ENCODE measurements at regions not wholly inside any gene's neighbourhood (a gene's known extent, or its start where the extent isn't known, plus 50 kb on each side); places are given as distances from the start of the nearest gene placed in this dataset.
"Not testable (repeated sequence)": the region's sequence is repeated elsewhere in the genome, so short reads cannot be mapped to it uniquely, and the experiment has no call there.

DNA sequence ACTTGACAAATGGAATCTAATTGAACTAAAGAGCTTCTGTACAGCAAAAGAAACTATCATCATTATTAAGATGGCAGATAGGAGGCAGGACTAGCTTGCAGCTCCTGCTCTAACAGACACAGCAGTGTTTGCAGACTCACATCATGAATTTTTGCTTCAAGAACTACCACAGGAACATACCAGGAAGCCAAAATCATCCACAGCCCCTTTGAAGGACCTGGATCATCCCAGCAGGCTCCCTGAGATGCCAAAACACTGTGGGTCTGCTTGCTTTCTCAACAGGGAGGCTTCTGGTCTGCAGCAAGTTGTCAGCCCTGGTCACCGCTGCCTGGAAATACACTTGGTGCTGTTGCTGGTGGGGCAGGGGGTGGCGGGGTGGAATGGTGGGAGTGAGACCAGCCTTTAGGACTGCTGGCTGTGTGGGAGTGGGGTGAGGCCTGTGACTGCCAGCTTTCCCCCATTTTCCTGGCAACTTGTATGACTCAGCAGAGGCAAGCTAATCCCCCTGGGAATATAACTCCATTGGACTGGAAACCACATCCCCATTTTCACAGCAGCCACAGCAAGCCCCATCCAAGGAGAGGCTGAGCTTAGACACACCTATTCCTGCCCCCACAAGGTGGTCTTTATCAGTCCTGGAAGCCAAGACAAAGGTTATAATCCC, 533.8 kb upstream of the CYLC2 start:
- Histone ChIP-seq H3K4me1 (no peaks in the 10 kb centered on the region; the same call in 1 of the 2 replicates), H3K27me3 (no peaks in the 10 kb centered on the region), H3K9me3 (no peaks in the 10 kb centered on the region), H3K4me3 (ENCODE audit: low read depth, low read length) (no peak overlapping the region), H3K36me3 (no peaks in the 10 kb centered on the region)
- no peak for DNase-seq
- TF ChIP-seq, protein P1, sequence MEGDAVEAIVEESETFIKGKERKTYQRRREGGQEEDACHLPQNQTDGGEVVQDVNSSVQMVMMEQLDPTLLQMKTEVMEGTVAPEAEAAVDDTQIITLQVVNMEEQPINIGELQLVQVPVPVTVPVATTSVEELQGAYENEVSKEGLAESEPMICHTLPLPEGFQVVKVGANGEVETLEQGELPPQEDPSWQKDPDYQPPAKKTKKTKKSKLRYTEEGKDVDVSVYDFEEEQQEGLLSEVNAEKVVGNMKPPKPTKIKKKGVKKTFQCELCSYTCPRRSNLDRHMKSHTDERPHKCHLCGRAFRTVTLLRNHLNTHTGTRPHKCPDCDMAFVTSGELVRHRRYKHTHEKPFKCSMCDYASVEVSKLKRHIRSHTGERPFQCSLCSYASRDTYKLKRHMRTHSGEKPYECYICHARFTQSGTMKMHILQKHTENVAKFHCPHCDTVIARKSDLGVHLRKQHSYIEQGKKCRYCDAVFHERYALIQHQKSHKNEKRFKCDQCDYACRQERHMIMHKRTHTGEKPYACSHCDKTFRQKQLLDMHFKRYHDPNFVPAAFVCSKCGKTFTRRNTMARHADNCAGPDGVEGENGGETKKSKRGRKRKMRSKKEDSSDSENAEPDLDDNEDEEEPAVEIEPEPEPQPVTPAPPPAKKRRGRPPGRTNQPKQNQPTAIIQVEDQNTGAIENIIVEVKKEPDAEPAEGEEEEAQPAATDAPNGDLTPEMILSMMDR (IDR thresholded peaks at IDR 0.05; ENCODE audit: low read depth, low read length) = no peak

DNA sequence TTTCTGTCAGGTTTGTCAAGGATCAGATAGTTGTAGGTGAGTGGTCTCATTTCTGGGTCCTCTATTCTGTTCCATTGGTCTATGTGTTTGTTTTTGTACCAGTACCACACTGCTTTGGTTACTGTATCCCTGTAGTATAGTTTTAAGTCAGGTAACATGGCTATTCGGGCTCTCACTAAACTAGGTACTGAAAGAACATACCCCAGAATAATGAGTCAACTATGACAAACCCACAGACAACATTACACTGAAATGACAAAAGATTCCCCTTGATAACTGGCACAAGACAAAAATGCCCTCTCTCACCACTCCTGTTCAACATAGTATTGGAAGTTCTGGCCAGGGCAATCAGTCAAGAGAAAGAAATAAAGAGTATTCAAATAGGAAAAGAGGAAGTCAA, 535.3 kb upstream of the CYLC2 start:
- no peak overlapping the region for H3K4me3 ChIP-seq (ENCODE audit: low read depth, low read length)
- TF ChIP-seq, protein P1 (IDR thresholded peaks at IDR 0.05; ENCODE audit: low read depth, low read length) = no peak
- H3K27me3 ChIP-seq = no peaks in the 10 kb centered on the region
- H3K4me1 ChIP-seq = no peaks in the 10 kb centered on the region; the same call in 1 of the 2 replicates
- no peak for DNase-seq
- no peaks in the 10 kb centered on the region for H3K36me3 ChIP-seq
- no peaks in the 10 kb centered on the region for H3K9me3 ChIP-seq

DNA sequence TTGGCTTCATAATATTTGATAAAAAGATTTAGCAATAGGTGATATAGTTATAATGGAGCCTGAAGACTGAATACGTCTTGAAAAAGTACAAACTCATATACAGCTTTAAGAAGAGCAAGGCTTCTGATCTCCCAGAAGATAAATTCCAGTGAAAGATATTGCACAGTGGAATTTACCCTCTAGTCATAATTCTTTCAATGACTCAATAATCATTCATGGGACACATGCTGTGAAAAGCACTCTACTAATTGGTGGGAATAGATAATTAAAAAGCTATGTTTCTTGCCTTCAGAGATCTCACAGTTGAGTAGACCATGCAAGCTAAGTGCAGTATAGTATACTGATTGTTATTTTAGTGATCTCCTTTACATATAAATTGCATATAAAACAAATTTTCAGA, 538.6 kb upstream of the CYLC2 start:
- Histone ChIP-seq H3K36me3 (no peaks in the 10 kb centered on the region), H3K27me3 (no peaks in the 10 kb centered on the region), H3K4me3 (ENCODE audit: low read depth, low read length) (no peak overlapping the region), H3K4me1 (no peaks in the 10 kb centered on the region; the same call in 1 of the 2 replicates), H3K9me3 (no peaks in the 10 kb centered on the region)
- TF ChIP-seq, protein P1 (IDR thresholded peaks at IDR 0.05; ENCODE audit: low read depth, low read length) = no peak
- DNase-seq = no peak

DNA sequence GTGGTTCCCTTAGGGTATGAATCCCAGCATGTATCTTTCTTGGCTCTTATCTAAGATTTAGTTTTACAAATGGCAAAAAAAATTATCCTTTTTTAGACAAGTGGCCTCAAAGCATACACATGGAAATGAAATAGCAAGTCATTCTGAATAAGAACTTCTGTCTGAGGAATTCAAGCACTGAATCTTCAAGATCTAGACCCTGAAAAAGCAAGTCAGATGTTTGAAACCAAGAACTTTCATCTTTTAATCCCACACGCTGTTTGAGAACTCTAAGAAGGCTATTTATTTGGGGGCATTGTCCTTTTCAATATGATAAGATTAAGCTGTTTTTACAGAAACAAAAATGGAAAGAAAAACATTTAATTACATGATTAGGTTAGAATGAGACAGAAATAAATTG, 549.2 kb upstream of the CYLC2 start:
- DNase-seq = no peak
- Histone ChIP-seq H3K4me1 (no peaks in the 10 kb centered on the region), H3K4me3 (ENCODE audit: low read depth, low read length) (no peak overlapping the region), H3K36me3 (no peaks in the 10 kb centered on the region), H3K9me3 (no peaks in the 10 kb centered on the region), H3K27me3 (no peaks in the 10 kb centered on the region)
- TF ChIP-seq, protein P1 (IDR thresholded peaks at IDR 0.05; ENCODE audit: low read depth, low read length) = no peak

DNA sequence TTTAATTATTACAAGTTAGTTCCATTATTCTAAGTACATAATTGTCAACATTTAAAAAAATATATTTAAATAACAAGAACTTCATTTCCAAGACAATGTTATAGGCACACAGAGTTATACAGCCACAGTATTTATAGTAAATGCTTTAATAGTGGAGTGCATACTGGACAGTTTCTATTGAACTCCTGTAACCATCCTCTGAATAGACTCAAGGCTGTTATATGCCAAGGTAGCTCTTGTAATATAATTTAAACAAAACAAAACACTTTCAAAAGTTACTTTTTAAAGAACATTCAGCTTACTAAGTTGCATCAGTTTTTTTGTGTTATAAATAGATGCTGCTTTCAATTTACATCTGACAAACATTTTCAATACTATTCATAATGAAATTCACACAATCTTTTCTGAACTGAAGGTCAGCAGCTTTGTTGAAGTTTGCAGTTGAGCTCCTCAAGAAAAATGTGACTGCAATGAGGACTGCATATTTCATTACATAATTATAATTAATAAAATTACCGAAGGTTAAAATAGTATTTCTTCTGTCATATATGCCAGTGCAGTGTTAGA, 549.9 kb upstream of the CYLC2 start:
- TF ChIP-seq, protein P1 (IDR thresholded peaks at IDR 0.05; ENCODE audit: low read depth, low read length) = no peak
- Histone ChIP-seq H3K4me1 (no peaks in the 10 kb centered on the region), H3K36me3 (no peaks in the 10 kb centered on the region), H3K9me3 (no peaks in the 10 kb centered on the region), H3K27me3 (no peaks in the 10 kb centered on the region), H3K4me3 (ENCODE audit: low read depth, low read length) (no peak overlapping the region)
- no peak for DNase-seq

DNA sequence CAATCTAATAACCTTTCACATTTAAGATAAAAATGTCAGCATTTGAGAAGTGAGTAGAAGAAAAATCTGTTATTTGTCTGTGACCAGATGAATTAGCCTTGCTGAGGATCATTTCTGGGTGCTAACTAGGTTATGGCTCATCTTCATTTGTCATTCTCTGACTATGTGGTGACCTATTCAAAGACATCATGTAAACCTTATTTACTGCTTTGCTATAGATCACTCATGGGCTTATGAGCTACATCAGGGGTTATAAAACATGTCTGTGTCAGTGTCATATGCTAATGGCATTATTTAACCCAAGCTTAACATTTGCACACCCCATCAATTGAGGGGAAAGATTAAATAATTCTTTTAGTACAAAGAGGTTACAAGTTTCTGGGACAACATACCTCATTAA, 555.5 kb upstream of the CYLC2 start:
- H3K27me3 ChIP-seq = no peaks in the 10 kb centered on the region
- TF ChIP-seq, protein P1 (IDR thresholded peaks at IDR 0.05; ENCODE audit: low read depth, low read length) = no peak
- no peaks in the 10 kb centered on the region for H3K9me3 ChIP-seq
- H3K4me1 ChIP-seq = no peaks in the 10 kb centered on the region
- H3K36me3 ChIP-seq = no peaks in the 10 kb centered on the region
- no peak for DNase-seq
- no peak overlapping the region for H3K4me3 ChIP-seq (ENCODE audit: low read depth, low read length)

DNA sequence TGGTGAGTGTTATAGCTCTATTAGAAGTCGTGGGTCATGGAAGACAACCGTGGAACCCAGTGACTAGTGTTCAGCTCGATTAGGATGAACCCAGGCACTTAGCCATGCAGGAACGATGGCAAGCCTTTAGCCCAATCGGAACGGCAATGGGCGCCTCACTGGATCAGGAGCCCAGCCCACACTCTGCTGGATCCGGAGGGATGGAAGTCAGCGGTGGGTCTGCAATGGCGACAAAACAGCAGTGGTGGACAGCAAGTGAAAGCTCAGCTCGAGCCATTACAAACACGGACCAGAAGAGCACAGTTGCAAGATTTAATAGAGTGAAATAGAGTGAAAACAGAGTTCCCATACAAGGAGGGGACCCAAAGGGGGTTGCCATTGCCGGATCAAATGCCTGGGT, 558.5 kb upstream of the CYLC2 start:
- not testable (repeated sequence) for H3K27me3 ChIP-seq; DNase-seq; H3K4me3 ChIP-seq (ENCODE audit: low read depth, low read length); H3K36me3 ChIP-seq; H3K9me3 ChIP-seq; H3K4me1 ChIP-seq

Data from BE2C (cell line).